ENCODE measurements at regions not wholly inside any gene's neighbourhood (a gene's known extent, or its start where the extent isn't known, plus 50 kb on each side); places are given as distances from the start of the nearest gene placed in this dataset.
A peak's percentile ranks its signal among the peaks of the same experiment; 100 is the strongest.
"Not testable (repeated sequence)": the region's sequence is repeated elsewhere in the genome, so short reads cannot be mapped to it uniquely, and the experiment has no call there.

DNA sequence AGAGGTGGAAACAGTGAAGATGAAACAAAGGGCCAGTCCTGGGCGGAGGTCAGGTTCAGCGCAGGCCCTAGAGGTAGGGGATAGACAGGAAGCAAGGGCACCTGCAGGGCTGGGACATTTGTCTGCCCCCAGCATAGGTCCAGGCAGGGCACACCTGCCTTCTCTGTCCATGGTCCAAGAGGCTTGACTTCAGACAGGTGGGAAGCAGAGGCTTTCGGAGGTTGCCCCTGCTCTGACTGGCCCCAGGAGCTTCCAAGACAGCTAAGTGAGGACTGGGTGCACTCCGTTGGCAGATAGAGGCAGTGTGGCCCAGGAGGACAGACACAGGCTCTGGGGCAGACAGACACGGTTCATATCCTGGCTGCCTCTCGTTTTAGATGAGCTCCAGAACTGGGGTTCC is 71.6 kb upstream of the GRB10 start:
- DNase-seq: no peak

DNA sequence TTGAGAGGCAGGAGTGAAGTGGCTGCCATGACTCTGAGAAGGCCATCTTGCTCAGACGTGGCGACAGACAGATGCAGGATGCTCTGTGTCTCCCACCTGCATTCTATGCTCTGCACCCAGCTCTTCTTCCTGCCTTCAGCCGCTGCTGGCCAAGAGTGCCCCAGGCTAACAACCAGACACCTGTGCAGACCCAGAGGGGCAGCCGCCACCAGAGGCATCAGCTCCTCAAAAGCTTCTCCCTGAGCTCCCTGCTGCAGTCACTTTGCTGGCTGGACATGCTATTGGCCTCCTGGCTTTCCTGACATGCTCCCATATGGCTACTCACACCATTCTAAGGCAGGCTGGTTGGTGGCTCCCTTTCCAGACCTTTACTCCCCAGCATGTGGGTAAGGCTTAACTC is 70.6 kb upstream of the GRB10 start:
- no peak for DNase-seq

DNA sequence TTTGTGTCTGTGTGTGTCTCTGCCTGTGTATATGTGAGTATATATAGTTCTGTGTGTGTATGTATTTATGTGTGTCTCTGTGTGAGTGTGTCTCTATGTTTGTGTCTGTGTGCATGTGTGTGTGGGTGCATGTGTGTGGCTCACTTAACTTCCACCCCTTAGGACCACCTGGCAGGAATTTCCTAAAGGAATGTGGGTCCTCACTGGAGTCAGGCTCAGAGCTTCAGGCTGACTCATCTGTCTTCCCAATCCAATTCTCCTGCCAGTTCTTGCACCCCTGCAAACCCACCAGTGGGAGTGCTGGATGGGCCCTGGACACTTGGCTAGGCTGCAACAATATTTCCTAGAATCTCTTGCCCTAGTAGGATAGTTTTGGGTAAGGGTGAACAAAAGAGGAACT is 70.2 kb upstream of the GRB10 start:
- DNase-seq: no peak

DNA sequence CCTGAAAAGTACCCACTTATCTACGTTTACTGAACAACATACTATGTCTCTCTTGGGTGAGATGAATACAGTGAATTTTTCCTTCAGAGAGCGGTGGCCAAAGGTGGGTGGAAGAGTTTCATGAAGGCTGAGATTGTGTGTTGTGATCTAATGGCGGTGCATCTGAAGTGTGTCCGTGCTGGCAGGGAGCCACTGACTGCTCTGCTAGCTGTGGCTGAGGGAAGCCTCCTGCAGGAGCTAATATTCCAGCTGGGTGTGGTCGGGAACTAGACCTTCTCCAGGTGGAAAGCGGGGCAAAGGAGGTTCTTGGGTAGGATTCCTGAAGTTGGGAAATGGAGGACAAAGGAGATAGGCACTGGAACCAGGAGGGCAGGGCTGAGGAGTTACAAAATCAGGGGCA is 69.2 kb upstream of the GRB10 start:
- DNase-seq: no peak

DNA sequence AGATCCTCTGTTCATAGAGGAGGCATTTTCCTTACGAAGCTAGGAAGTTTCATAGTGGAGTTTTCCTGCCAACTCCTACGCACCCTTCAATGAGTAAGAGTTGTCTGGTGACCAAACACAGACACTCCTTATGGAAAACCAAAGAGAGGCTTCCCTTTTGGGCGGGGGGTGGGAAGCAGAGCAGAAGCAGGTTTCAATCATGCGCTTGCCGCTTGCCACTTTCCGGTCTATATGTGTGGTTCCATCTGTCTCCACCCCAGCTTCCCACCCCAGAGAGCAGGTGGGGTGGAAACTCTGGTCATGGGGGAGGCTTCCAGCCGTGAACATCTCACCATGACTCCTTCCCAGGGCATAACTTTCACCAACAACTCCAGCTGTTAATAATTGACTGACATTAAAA is 68.8 kb upstream of the GRB10 start:
- no peak for DNase-seq

DNA sequence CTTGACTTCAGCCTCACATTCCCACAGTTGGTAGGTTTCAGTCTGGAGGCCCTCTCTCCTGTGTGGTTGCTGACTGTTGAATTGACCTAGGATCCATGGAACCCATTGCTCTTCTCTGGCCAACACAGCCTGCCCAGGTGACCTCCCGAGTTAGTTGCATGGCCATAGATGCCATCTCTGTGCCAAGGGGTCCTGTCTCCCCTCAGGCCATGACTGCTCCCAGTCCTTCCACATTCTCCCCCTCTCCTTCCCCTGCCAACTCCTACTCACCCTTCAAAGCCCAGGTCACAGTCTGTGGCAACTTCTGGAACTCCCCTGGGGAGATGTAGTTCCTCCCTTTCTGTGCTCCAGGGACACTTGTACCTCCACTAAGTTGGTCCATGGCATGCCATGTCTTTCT is 67.3 kb upstream of the GRB10 start:
- DNase-seq: no peak

DNA sequence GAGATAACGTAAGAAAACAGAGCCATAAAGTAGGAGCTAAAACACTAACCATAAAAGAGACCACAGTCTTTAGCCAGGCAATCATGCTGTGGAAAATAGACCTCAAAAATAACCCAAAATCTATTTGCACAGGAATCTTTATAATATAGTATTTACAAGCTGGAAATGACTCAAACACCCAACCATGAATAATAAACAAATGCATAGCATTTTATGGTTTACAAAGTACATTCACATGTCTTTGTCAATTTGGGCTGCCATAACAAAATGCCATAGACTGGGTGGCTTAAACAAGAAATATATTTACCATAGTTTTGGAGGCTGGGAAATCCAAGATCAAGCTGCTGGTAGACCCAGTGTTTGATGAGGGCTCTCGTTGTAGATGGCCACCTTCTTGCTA is 65.5 kb upstream of the GRB10 start:
- no peak for DNase-seq

DNA sequence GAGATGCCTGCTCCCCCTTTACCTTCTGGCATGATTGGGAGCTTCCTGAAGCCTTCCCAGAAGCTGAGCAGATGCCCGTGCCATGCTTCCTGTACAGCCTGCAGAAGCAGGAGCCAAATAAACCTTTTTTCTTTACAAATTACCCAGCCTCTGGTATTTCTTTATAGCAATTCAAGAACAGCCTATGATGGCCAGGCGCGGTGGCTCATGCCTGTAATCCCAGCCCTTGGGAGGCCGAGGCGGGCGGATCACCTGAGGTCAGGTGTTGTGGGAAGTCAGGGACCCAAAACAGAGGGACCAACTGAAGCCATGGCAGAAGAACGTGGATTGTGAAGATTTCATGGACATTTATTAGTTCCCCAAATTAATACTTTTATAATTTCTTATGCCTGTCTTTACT is 62.2 kb upstream of the GRB10 start:
- DNase-seq: not testable (repeated sequence)

DNA sequence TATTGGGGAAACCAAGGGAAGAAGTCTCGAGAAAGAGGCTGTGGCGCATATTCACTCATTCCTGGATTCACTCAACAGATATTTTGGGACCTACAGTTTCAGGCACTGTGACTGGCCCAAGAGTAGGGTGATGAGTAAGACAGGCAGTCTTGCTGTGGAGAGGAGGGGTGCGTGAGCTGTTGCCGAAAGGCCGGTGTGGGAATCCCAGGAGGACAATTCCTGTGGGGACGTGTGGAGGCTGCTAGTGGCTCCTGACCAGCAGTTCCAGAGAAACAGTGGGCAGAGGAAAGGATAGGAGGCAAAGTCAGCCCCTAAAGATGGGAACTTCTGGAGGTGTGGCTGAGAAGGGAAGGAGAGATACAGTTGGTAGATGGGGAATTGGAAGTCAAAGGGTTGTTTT is 59.3 kb upstream of the GRB10 start:
- DNase-seq: no peak

DNA sequence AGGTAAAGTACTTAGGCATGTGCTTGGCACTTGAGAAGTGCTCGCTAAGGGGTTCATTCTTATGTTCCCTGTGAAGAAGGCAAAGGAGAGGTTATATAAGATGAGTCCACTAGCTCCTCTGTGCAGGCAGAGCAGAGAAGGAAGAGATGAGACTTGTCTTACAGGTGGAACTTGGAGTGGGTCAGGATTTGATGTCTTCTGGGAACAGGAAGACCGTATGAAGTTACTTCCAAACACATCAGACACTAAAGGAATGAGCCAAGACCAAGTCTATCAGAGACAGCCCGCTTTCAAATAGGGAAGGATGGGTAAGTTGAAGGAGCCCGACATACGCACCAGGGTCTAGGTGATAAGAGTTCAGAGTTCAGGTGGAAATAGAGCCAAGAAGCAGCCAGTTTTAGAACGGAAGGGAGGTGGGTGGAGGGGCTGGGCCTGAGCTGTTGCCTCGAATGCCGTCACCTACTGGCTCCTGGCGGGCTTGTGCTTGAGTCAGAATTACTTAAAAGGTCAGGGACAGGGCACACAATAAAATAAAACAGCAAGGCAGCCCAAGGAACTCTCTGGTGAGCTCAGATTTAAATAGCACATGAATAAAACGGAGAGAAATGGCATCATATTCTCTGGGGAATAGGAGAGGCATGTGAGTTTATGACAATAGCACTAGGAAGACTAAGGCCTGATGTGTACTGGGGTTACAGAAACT is 56.1 kb upstream of the GRB10 start:
- no peak for DNase-seq

DNA sequence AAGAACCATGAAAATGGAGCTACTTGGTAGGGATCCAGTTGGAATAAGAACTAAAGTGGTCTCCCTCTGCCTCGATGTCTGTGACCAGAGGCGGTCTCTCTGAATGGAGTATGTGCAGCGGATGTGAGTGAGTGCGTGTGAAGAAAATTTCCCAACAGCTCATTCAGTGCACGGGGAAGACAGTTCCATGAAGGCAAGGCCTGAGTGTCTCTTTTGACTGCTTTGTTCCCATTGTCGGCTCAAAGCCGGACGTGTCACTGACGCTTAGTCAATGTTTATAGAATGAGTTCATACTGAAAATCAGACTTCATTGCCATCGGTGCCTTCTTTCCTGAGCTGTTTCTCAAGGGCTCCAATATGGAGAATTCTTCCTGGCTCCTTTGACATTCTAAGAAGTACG is 55.3 kb upstream of the GRB10 start:
- no peak for DNase-seq

DNA sequence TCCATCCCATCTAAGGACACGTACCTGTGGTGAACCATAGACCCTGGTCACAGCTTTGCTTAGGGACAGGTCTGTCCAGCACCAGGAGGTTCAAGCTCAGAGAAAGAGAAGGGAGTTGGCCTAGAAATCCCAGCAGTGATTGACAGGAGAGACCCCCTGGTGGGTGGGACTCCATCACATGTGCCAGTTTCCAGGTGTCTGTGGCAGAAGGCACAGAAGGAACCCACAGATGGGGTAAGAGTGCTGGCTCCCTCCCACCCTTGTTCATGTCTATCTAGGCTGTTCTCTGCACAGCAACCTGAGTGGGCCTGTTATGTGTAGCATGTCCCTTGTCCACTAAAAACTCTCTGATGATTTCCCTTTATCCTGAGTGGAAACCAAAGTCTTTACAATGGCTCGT is 54.0 kb upstream of the GRB10 start:
- DNase-seq: no peak

DNA sequence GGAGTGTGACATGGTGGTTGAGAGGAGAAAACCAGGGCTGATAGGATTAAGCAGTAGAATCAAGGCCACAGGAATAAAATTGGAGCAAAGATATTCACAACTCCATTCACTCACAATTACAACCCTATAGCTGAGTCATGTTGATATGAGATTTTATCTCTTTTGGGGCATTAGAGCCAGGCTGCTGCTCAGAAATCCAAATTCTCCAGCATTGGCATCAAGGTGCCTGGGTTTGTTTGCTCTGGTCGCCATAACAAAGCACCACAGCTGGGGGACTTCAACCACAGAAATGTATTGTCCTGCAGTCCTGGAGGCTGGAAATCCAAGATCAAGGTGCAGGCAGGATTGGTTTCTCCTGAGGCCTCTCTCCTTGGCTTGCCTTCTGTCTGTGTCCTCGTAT is 52.5 kb upstream of the GRB10 start:
- DNase-seq: no peak

DNA sequence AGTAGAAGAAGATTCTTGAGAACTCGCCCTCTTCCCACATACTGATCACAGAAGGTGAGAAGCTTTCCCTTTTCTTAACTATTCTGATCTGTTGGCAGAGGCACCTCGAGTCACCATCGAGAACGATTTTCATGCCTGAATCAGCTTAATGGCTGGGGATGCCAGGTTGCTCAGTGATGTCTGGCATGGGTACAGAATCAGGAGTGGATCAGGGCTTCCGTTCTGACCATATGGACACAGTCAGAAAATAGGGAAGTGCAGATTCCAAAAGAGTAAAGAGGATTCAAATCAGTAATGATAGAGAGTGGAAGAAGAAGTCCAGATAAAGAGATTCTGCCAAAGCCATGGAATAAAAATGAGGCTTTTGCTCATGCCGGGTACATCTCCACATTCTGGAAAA is 52.0 kb upstream of the GRB10 start:
- DNase-seq: no peak

DNA sequence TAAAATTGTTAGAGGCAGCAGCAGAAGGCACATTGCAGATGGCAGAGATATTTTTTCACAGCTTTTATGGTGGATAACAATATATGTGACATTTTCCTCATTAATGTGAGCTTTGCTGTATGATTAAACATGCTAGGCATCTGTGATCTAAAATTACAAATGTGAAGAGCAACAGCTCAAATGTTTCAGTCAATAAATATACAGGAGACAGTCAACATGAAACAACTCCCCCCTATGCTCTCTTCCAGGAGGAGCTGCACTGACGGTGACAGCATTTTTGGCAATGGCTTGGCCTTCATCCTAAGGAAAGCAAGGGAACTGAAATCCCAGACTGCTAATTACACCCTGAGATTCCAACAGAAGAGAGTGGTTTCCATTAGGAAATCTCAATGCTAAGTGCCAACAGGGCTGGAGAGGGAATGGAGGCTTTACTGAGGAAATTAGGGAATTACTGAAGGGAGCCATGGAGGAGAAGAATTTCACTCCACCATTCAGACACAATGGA is 51.4 kb upstream of the GRB10 start:
- no peak for DNase-seq

DNA sequence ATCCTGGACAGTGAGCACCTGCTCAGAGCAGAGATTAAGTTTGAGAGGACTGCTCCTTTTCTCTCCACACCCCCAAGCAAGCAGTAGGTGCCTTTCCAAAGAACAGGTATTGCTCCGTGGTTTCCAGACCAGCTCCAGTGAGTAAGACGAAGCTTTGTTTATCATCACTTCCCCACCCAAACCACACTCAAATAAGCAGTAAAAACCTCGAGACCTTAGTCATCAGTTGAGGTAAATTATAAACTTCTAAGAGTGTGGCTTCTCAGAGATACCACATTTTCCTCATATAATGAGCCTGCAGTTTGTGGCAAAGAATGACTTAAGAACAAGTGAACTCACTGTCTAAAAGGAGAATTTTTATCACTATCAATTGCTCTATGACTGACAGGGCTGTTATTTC is 50.0 kb upstream of the GRB10 start:
- DNase-seq: peak; percentile 87

Measured in activated CD4-positive, alpha-beta T cell treated with anti-CD3 and anti-CD28 coated beads, Interleukin-10, Interleukin-2, amounts not matched to agents 100 ng/mL and 50 ng/mL, durations not matched to agents 16 hours and 8 hours (primary cell).